GM19395 (cell line): ENCODE measurements at regions not wholly inside any gene's neighbourhood (a gene's known extent, or its start where the extent isn't known, plus 50 kb on each side); places are given as distances from the start of the nearest gene placed in this dataset.

ENCODE experiments used
- ATAC-seq: cut with Tn5 transposase; IDR thresholded peaks from one replicate; pipeline ENCODE4 v1.9.1; 2021; ENCODE audit warnings: mild to moderate bottlenecking, moderate library complexity; ENCODE audit not compliant: unreplicated experiment

DNA sequence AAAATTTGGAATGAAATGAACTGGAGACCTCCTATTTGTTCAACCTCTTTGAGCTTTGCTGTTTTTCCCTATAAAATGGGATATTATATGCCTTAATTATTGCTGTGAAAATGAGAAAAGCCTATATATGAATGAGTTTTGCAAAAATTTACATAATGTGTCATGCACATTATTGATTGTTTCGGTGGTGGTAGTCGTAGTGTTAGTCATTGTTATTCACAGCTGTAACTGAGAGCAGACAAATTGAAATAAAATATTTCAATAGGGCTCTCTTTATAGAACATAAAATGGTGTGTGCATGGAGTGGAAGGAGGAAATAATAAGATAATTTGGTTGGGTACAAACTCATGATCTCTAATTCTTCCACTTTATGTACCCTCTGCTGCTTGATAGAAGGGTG is 153.7 kb upstream of the GADL1 start:
- ATAC-seq: no peak

DNA sequence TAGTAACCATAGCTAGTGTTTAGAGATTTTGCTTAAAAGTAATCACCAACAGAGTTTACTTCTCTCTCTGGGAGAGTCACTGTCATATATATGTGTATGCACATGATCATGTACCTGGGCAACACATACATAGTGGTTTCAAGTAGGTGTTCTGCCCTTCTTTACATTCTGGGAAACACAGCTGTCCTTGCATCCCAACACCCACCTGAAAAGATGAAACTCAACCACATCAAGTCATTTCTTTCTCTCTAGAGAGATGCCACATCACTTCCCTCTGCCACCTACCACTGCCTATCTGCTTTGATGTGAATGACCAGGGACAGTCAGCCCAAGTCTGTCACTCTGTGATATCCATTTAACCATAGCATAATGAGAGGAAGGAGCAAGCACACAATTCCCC is 155.8 kb upstream of the GADL1 start:
- no peak for ATAC-seq

DNA sequence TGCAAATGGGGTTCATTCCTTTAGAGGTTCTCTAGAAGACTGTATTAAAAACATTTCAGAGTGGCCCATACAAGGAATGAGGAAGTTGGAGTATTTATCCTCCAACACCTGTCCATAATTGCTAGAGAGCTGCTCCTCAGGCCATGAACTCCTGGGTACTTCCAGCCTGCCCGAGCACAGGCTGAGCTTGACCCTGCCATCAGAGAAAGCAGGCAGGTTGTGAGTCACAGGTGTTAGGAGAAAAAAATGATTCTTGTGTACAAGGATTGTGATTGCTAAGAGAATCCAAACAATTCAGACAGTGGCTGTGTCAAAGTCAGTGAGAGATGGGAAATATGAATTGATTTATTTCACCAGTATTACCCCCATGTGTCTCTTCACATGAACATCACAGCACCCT is 156.8 kb upstream of the GADL1 start:
- no peak for ATAC-seq

DNA sequence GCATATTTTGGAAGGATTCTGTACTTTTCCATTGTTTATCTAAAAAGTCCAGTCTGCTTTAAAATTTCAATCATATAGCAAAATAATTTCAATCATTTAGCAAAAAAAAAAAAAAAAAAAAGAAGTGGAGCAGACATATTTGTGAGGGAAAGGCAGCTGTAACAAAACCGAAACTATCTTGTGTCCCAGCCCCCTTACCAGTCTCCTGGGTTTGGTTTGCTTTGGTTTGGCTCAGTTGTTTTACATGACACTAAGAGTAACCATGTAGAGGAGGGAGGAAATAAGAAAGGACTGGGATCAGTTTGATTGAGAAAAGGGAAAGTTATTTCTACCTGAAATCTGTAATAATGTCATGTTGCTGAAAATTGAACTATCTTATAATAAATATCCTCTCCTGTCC is 158.8 kb upstream of the GADL1 start:
- no peak for ATAC-seq

DNA sequence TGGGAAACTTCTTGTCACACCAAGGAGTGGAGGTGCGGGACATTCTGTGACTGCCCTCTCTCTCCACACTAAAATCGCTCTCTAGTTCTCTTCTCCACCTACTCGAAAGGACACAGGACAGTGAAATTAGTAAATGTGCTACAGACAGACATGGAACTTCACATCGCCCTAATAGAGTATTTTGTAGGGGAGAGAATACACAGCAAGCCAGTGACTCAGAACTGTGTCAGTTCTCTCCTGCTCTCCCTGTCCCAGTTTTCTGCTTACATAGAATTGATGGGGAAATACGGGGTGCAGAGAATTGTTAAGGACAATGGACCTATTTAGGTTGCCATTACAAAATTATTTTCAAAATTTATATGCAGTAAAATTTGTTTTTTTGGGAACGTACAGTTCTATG is 159.6 kb upstream of the GADL1 start:
- no peak for ATAC-seq

DNA sequence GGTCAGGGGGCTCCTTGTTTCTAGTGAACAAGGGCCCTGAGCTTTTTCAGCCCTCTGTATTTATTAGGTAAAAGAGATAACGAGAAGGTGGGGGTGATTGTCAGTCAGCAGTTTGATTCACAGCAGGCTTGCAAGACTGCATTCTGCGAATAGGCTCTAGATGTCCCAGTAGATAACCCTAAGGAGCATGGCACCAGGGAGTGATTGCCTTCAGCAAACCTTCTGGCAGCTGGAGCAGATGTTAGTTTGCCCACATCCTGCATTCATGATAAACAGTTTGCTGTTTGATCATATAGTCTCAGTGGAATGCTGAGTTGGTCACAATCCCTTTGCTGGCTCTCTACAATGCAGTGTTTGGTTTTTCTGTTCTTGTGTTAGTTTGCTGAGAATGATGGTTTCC is 161.3 kb upstream of the GADL1 start:
- ATAC-seq: no peak

DNA sequence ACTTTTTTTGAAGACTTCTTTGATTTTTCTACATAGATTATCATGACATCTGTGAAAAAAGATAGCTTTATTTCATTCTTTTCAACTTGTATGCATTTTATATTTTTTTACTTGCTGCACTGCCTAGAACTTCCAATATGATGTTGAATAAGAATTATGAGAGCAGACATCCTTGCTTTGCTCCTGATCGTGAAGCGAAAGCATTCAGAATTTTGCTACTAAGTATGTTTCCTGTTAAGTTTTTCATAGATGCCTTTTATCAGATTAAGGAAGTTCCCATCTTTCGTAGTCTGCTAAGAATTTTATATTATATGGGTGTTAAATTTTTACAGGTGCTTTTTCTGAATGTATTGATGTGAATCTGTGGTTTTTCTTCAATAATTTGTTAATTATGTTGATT is 163.4 kb upstream of the GADL1 start:
- ATAC-seq: no peak

DNA sequence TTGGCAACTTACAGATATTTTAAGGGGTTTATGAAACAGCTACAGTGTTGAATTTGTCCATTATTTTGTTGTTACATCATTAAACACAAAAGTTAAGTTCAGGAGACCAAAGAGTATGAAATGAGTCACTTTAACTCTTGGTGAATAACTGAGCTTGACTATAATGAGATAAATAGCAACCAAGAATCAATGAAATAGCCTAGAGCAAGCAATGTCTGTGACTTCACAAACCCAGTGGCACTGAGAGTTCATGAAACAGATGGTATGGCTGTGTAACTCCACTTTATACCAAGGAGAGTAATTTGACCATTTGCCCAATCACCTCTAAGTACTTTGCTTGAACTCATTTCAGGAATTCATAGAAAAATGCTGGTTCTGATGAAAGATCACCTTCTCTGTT is 169.6 kb upstream of the GADL1 start:
- ATAC-seq: no peak

DNA sequence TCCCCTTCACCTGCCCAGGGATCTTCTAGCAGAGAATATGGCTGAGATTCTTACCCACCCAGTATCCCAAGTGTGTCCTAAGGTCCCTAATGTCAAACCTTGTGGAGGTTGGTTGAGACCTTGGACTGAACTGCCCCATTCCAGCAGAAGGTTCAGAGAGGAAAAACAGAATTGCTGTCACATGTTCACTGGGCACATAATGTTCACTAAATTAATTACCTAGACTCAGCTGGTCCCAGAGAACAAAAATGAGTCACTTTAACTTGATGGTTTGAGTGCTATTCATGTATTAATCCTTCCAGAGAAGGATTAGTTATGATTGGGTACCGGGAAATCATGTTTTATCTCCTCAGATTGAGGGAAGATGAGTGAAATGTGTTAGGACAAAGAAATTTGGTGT is 171.3 kb upstream of the GADL1 start:
- no peak for ATAC-seq

DNA sequence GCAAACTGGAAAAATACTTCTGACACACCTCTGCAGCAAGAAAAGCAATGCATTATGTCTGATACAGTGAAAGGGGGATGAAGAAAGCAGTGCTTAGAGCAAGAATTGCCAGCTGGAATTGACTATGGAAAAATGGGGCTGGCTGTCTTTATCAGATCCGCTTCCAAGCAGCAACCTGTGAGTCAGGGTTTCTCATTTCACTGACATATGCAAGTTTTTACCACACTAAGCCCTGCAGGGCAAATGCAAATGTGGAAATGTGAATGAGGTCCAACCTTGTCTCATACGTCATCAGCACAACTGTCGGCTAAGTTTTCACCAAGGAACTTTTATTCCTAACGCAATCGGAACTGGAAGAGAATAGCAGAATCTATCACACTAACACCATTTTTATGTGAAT is 172.5 kb upstream of the GADL1 start:
- ATAC-seq: no peak

DNA sequence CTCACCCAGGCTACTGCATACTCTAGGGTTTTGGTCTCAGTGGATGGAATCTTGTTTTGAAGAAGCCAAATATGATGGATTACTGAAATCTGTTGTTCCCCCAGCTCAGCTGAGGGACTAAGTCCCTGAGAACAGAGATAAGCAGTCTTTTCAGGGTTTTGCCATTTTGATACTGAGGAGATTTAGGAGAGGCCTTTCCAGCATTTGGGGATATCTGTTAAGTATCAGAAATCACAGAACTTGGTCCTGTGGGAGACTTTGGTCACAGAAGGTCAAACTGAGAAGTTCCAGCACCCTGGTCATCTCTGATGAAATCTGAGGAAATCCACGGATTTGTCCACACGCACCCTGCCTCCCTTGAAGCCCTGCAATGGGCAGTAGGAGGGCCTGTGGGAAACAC is 181.0 kb upstream of the GADL1 start:
- ATAC-seq: no peak

DNA sequence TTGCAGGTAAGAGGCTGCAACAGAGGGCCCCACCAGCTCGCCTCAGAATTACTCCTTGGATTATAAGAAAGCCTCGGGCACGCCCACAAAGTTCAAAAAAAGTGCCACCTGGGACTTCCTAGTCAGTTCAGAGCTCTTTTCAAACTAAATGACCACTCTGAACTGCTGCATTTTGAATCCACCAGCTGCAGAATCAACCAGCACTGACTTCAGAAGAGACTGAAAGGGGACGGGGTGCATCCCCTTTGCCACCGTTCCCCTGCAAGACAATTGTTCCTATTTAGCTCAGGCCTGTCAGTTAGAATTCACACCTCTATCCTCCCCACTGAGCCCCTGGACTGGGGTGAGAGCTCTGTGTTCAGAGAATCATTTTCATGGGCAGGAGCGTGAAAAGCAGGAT is 181.4 kb upstream of the GADL1 start:
- no peak for ATAC-seq

DNA sequence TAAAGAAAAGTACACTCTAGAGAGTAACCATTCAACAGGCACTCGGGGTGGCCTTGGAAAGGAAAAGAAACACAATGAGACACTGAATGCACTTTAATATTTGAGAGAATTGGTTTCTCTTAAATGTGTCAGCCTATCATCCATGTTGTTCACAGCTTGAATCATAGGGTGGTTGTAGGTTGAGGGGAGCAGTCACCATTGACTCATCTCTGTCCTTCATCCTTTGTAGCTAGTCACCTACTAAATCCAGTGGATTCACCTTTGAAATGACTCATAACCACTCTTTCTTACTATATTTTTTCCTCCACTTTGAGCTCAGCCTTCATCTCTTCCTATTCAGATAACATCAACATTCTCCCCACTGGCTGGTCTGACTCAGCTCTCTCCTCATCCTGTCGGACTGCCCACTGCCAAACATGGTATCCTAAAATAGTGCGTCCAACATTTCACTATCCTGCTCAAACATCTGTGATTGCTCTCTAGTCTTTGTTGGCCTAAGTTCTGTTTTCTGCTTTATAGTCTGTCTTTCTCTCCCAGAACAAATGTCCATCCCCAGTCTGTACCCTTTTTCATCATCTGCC is 182.7 kb upstream of the GADL1 start:
- ATAC-seq: peak; percentile 67

DNA sequence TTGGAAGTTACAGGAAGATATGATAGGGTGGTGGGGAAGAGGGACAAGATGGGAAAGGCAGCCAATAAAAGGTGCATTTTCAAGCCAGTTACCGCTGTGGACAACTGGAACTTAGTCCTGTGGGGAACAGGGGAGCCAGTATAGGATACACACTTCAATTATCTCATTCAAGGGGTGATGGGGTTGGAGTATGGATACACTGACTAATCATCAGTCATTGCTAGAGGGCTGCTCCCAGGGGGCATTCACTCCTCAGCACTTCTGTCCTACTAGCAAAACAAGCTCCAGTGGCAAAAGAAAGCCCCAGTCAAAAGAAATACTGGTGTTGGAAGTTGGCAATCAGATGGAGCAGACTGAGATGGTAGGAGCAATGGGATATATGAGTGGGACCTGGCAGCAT is 183.4 kb upstream of the GADL1 start:
- no peak for ATAC-seq

DNA sequence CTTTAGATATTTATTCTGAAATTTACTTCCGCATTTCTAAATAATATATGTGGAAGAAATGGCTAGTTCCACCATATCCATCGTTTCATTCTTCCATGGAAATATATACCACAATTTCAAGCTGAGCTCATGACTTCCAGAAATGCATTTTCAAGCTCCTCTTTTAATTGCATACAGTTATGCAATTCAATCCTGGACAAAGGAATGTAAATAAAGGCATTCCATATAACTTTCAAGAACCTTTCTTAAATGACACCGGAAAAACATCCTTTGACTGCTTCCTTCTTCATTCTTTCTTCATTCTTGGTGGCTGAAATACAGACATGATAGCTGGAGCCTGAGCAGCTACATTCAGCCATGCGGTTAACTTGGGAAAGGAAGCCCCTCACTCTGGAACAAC is 185.2 kb upstream of the GADL1 start:
- no peak for ATAC-seq

DNA sequence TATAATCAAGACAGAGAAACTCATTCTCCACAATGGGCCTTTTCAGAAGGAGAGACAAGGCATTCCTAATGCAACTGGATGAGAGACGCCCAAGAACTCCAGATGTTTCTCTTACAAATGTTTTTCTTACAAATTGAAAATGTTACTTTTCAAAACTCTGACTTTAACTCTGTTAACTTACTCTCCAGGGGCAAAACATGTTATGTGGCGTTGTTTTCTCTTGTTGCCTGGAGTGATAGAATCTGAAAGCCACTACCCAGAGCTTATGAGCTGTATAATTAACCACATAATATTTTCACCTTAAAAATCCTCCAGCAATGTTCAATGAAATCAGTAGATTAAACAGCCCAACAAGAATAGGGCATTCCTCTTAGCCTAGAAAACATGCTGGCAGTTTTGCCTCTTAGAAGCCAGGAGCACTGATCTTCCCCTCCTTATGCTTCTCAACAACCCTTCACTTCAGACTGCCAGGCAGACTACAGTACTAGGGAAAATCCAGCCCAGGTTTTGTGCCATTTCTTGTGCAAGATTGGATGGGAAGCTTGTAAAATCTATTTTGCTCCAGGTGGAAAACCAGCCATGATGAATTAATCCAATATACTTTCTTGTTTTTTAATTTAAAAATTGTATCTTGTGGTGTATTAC is 186.7 kb upstream of the GADL1 start:
- ATAC-seq: no peak

DNA sequence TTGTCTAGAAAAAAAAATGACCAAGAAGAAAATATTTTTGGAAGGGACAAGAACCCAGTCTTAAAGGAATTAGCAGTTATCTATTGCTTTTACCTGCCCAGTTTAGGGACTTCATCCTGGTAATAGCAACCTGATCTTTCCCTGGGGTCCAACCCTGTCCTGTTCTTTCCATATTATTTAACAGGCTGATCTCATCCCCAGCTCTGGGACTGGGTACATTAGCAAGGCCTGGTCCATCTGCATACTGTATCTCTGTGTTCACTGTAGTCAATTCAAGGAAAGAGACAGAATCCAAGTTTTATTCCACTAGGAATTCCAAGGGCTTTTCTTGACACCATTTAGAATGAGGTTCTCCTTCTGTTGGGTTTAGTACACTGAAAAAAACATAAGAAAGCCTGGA is 191.7 kb upstream of the GADL1 start:
- no peak for ATAC-seq

DNA sequence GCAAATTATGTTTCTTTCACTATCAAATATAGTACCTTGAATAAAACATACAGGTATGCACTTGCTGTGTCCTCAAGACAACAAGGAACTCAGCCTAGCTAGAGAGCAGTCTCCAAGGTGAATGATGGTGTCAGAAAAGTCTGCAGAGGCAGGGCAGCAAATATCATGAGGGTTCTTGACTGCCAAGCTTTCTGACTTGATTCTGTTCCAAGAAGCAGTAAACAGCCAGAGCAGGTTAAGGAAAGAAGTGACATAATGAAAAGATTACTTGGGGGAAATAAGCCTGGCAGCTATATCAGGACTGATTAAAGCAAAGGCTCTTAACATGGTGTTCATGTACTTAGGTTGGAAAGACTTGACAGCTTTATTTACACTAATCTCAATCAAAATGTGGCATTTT is 192.2 kb upstream of the GADL1 start:
- ATAC-seq: no peak

DNA sequence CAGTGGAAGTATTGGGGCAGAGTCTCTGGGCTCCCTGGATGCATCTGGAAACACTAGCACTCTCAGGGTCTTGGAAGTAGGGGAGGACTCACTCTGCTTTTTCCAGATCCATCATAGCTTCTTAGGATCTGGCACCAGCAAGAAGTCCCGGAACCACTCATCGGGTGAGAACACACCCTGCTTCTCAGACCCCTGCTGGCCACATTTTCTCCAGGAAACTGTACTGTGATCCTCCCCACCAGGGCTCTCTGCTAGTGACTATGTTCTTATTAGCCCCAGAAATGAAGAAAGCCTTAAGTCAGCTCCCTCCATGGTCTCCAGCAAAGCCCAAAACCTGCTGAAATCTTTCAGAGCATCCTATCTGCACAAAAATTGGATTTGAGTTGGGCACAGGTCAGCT is 197.3 kb upstream of the GADL1 start:
- no peak for ATAC-seq

DNA sequence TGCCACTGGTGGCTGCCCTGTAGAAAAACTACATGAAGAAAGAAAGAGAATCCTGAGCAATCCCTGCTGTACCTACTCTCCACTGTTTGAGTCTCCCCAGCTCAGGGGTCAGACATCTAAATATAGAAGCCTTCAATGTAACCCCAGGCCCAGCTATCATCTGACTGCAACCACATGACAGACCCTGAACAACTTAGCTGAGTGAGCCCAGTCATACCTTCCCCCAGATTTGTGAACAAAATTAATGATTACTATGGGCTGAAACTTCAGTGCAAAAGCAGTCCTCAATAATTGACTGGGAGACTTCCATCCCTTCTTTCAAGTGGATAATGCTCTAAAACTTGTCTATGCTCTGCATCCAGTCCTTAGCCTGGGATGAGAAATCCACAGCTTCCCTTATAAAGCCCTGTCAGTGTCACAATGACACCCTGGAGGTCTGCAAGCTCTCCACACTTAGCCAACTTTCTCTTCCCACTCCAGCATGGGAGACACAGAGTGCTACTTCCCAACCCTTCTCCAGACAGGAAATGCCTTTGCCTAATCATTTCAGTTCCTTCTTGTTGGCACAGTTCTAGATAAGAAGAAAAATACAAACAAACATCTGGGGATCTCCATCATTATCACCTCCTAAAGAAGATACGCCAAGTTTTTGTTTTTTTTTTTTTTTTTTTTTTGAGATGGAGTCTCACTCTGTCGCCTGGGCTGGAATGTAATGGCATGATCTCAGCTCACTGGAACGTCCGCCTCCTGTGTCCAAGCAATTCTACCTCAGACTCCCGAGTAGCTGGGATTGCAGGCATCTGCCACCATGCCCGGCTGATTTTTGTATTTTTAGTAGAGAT is 198.5 kb upstream of the GADL1 start:
- ATAC-seq: no peak

DNA sequence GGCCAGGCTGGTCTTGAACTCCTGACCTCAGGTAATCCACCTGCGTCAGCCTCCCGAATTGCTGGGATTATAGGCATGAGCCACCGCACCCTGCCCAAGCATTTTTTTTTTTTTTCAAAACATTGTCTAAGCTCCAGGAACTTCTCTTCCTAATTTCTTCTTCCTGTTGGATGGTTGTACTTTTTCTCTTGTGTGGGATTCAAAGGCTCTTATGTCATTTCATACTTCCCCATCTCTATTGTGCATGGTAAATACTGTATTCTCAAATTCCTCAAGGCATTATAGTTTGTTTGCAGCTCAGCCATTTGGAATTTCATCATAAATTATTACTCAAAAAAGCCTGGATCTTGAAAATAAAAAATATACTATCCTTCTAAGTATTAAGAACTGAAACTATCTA is 199.1 kb upstream of the GADL1 start:
- ATAC-seq: no peak

DNA sequence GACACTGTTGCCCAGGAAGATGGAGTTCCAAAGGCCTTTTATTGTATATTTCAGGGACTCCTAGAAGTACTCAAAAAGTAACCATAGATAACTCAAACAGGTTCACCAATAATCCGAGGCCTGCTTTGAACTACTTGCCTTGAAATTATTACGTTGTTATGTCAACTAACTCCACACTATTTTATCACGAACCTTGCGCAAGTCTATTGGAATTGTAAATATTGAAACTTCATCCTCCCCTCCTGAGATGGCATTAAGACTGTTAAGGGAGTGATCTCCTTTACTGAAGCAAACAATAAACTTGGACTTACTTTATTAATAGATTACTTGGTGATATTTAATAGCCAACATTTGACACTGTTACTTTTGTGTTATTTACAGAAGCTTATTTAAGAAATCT is 199.6 kb upstream of the GADL1 start:
- no peak for ATAC-seq
